Adrenal gland (tissue), 9 donors: ENCODE measurements at regions not wholly inside any gene's neighbourhood (a gene's known extent, or its start where the extent isn't known, plus 50 kb on each side); places are given as distances from the start of the nearest gene placed in this dataset.

Experiments used
- DNase-seq, 7 donors: peaks; one replicate each; pipeline ENCODE4 v3.0.0-alpha.2; 2019 to 2020
- H3K27ac ChIP-seq, 5 donors: fragments of 200-600 bp; sonication (generic) in 4 of 5; 1 replicate in 3 of 5; 2 replicates in 2 of 5; pipeline versions ENCODE4 v1.5.1 to v1.8.0; 2016 to 2020; ENCODE audit warnings: mild to moderate bottlenecking in 1 of 5
- H3K27me3 ChIP-seq: fragments of 200-600 bp; 2 replicates; pipeline ENCODE4 v1.8.0; 2021
- H3K36me3 ChIP-seq, 2 donors: fragments of 200-600 bp; replicated peaks in 1 of 2; 1 replicate in 1 of 2; 2 replicates in 1 of 2; pipeline versions ENCODE4 v1.5.1 to v1.8.0; 2018 to 2022
- H3K4me1 ChIP-seq, 2 donors: fragments of 200-600 bp; replicated peaks in 1 of 2; 1 replicate in 1 of 2; 2 replicates in 1 of 2; pipeline versions ENCODE4 v1.5.1 to v1.8.0; 2018 to 2021
- H3K4me3 ChIP-seq, 4 donors: fragments of 200-600 bp; sonication (generic) in 3 of 4; one replicate each; pipeline ENCODE4 v1.5.1; 2016 to 2018
- H3K9me3 ChIP-seq, 3 donors: fragments of 200-600 bp; sonication (generic) in 1 of 3; replicated peaks in 1 of 3; 1 replicate in 2 of 3; 2 replicates in 1 of 3; pipeline versions ENCODE4 v1.5.1 to v1.8.0; 2016 to 2021
- CTCF ChIP-seq, 6 experiments: fragments of 450-650 bp in 4 of 6; fragments of 200-600 bp in 2 of 6; sonication (generic) in 1 of 6; IDR thresholded peaks; 1 replicate in 5 of 6; 2 replicates in 1 of 6; pipeline versions ENCODE4 v1.5.1 to v1.8.0; 2016 to 2021; ENCODE audit warnings: antibody characterized with exemption in 6 of 6, mild to moderate bottlenecking in 2 of 6, moderate library complexity in 1 of 6
- POLR2A ChIP-seq, 2 donors: fragments of 450-650 bp; IDR thresholded peaks; one replicate each; pipeline ENCODE4 v1.6.1; 2017; ENCODE audit warnings: antibody characterized with exemption in 2 of 2, mild to moderate bottlenecking in 2 of 2, moderate library complexity in 1 of 2
- WGBS, 4 donors: extraction: QIAGEN DNeasy Blood & Tissue Kit in 2 of 4; methylation state at CpG; one replicate each; pipeline versions ENCODE4 v1.1.5 to v1.1.7; 2013 to 2017; 5-methylcytosine and 5-hydroxymethylcytosine counted together
- intact Hi-C, 2 donors: fragments of 100-400 bp; cut with DNase I; formaldehyde crosslinking; loops; one replicate each; pipeline versions ENCODE4 v1.14.1 to v1.15.0; 2022 to 2023
- donor health status: healthy with polysubstance abuse.
- donor health status: Bipolar disorder and iron deficiency.
- donor health status: DM: yes; HTN: yes; CAD: no.
- donor health status: DM: no; HTN: no; CAD: no.
- donor health status: DM: no; HTN: no; CAD: no.

DNA sequence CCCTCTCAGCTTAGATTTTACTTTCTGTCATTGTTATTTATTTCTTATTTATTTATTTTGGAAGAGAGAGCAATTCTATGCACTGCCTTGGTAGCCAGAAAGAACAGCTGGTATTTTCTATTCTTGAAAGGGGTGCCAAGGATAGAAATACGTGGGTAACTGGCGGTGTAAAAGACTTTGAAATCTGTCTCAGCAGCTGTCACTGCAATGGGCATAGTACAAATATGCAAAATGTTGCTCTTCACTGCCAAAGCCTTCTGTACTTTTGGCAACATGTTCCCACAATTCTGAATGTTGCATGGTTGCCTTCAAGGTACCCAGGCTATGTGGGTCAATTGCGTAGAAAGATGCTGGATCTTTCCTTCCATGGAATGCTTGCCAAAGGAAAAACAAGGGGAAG lies 230.2 kb upstream of the EDIL3 start:
- no peak for TF ChIP-seq CTCF (IDR thresholded peaks at IDR 0.05)
- no peak for TF ChIP-seq POLR2A (IDR thresholded peaks at IDR 0.05)
- H3K27ac ChIP-seq = no peak overlapping the region
- H3K4me1 ChIP-seq = no peaks in the 10 kb centered on the region
- no peaks in the 10 kb centered on the region for H3K36me3 ChIP-seq
- 51 to 74% (median 68%) methylated on average over 3 of the region's 3 CpGs for WGBS, 4 donors
- no peak for DNase-seq
- intact Hi-C loops = no loop called here
- H3K9me3 ChIP-seq = no peaks in the 10 kb centered on the region
- H3K4me3 ChIP-seq = no peak overlapping the region
- H3K27me3 ChIP-seq = no peaks in the 10 kb centered on the region

GRCh38 chr5:84606784-84607183 lies 222.1 kb upstream of the EDIL3 start:
- Histone ChIP-seq H3K36me3 (no peaks in the 10 kb centered on the region), H3K4me1 (peaks cover 0 to 5% of the 10 kb centered on the region in 2 donors), H3K27me3 (no peaks in the 10 kb centered on the region), H3K4me3 (no peak overlapping the region), H3K27ac (no peak overlapping the region), H3K9me3 (no peaks in the 10 kb centered on the region)
- no peak for DNase-seq
- intact Hi-C loops = no loop called here
- TF ChIP-seq POLR2A (IDR thresholded peaks at IDR 0.05) (no peak), CTCF (IDR thresholded peaks at IDR 0.05) (no peak)
- 83 to 89% (median 84%) methylated on average over 5 of the region's 5 CpGs for WGBS, 4 donors

GRCh38 chr5:84605241-84605640 lies 220.6 kb upstream of the EDIL3 start:
- H3K27me3 ChIP-seq = no peaks in the 10 kb centered on the region
- no peaks in the 10 kb centered on the region for H3K9me3 ChIP-seq
- DNase-seq = no peak
- 74 to 81% (median 80%) methylated on average over 3 of the region's 3 CpGs for WGBS, 4 donors
- H3K27ac ChIP-seq = no peak overlapping the region
- TF ChIP-seq POLR2A (IDR thresholded peaks at IDR 0.05) (no peak), CTCF (IDR thresholded peaks at IDR 0.05) (no peak)
- no peak overlapping the region for H3K4me3 ChIP-seq
- peaks cover 0 to 5% of the 10 kb centered on the region in 2 donors for H3K4me1 ChIP-seq
- intact Hi-C loops = no loop called here
- H3K36me3 ChIP-seq = no peaks in the 10 kb centered on the region

GRCh38 chr5:84603568-84604185 lies 219.0 kb upstream of the EDIL3 start:
- Histone ChIP-seq H3K27ac (no peak overlapping the region), H3K27me3 (no peaks in the 10 kb centered on the region), H3K9me3 (no peaks in the 10 kb centered on the region), H3K36me3 (no peaks in the 10 kb centered on the region), H3K4me3 (no peak overlapping the region), H3K4me1 (peaks cover 0 to 5% of the 10 kb centered on the region in 2 donors)
- peak in 3 of 7 donors; percentile 24 to 31 (median 29) for DNase-seq
- intact Hi-C loops = no loop called here
- TF ChIP-seq CTCF (IDR thresholded peaks at IDR 0.05) = no peak
- WGBS, 4 donors = 54 to 62% (median 57%) methylated on average over 3 of the region's 3 CpGs
